ENCODE measurements at regions not wholly inside any gene's neighbourhood (a gene's known extent, or its start where the extent isn't known, plus 50 kb on each side); places are given as distances from the start of the nearest gene placed in this dataset.

DNA sequence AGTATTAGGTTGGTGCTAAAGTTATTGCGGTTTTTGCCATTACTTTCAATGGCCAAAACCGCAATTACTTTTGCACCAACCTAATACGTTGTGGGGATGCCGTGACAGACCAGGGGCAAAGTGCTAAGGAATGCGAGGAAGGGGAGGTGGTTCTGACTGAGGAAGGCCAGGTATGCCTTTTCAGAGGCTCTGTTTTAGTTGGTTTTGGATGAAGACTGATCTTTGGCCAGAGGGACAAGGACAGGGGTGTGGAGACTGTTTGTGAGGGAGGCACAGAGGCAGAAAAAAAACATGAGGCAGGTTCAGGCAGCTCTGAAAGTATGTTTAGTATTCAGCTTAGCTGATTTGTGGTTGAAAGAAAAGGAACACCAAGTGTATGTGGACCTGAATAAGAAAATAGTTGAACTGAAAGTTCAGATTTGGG lies 358.2 kb downstream of the RPS6KC1 start:
- H3K4me3 ChIP-seq (ENCODE audit: low read depth, low read length): no peak overlapping the region
- DNase-seq (ENCODE audit: low read depth, low spot score): no peak
- TF ChIP-seq, protein P1, sequence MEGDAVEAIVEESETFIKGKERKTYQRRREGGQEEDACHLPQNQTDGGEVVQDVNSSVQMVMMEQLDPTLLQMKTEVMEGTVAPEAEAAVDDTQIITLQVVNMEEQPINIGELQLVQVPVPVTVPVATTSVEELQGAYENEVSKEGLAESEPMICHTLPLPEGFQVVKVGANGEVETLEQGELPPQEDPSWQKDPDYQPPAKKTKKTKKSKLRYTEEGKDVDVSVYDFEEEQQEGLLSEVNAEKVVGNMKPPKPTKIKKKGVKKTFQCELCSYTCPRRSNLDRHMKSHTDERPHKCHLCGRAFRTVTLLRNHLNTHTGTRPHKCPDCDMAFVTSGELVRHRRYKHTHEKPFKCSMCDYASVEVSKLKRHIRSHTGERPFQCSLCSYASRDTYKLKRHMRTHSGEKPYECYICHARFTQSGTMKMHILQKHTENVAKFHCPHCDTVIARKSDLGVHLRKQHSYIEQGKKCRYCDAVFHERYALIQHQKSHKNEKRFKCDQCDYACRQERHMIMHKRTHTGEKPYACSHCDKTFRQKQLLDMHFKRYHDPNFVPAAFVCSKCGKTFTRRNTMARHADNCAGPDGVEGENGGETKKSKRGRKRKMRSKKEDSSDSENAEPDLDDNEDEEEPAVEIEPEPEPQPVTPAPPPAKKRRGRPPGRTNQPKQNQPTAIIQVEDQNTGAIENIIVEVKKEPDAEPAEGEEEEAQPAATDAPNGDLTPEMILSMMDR (IDR thresholded peaks at IDR 0.05; ENCODE audit: low read depth, low read length): no peak
- in situ Hi-C loops (cut with HindIII; ENCODE audit: low sequenced_read_pairs): no loop called here

DNA sequence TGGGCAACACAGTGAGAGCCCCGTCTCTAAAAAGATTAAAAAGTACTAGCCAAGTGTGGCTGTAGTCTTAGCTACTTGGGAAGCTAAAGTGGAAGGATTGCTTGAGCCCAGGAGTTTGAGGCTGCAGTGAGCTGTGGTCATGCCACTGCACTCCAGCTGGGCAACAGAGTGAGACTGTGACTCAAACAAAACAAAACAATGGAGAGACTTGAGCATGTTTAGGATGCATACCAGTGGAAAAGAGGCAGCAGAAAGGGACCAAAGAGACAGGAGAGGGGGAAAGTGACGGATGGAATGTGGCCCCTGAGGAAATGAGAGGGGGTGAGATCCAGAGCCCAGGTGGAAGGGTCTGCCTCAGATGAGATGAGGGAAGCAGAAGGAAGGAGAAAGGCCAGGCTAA lies 358.9 kb downstream of the RPS6KC1 start:
- no peak for DNase-seq (ENCODE audit: low read depth, low spot score)
- in situ Hi-C loops (cut with HindIII; ENCODE audit: low sequenced_read_pairs): no loop called here
- TF ChIP-seq, protein P1 (IDR thresholded peaks at IDR 0.05; ENCODE audit: low read depth, low read length): no peak
- no peak overlapping the region for H3K4me3 ChIP-seq (ENCODE audit: low read depth, low read length)

GRCh38 chr1:213414346-213414745 lies 363.3 kb downstream of the RPS6KC1 start:
- no peak for DNase-seq (ENCODE audit: low read depth, low spot score)
- TF ChIP-seq, protein P1 (IDR thresholded peaks at IDR 0.05; ENCODE audit: low read depth, low read length): no peak
- H3K4me3 ChIP-seq (ENCODE audit: low read depth, low read length): no peak overlapping the region
- in situ Hi-C loops (cut with HindIII; ENCODE audit: low sequenced_read_pairs): no loop called here

DNA sequence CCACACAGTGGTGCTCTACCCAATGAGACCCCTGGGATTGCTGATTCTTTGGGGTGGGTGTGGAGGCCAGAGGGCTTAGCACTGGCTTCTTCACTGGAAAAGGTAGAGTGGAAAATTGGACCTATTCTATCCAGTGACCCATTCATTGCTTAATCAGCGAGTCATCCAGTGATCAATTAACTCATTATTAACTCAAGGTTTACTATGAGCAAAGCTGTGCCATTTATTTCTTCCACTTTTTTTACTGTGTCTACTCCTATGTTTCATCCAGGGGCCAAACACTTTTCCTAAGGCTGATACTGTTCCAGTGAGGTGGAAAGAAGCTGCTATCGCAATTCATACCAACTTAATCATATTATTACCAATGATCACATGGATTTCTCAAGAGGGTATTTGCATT lies 363.9 kb downstream of the RPS6KC1 start:
- in situ Hi-C loops (cut with HindIII; ENCODE audit: low sequenced_read_pairs): no loop called here
- DNase-seq (ENCODE audit: low read depth, low spot score): no peak
- no peak overlapping the region for H3K4me3 ChIP-seq (ENCODE audit: low read depth, low read length)
- TF ChIP-seq, protein P1 (IDR thresholded peaks at IDR 0.05; ENCODE audit: low read depth, low read length): no peak

DNA sequence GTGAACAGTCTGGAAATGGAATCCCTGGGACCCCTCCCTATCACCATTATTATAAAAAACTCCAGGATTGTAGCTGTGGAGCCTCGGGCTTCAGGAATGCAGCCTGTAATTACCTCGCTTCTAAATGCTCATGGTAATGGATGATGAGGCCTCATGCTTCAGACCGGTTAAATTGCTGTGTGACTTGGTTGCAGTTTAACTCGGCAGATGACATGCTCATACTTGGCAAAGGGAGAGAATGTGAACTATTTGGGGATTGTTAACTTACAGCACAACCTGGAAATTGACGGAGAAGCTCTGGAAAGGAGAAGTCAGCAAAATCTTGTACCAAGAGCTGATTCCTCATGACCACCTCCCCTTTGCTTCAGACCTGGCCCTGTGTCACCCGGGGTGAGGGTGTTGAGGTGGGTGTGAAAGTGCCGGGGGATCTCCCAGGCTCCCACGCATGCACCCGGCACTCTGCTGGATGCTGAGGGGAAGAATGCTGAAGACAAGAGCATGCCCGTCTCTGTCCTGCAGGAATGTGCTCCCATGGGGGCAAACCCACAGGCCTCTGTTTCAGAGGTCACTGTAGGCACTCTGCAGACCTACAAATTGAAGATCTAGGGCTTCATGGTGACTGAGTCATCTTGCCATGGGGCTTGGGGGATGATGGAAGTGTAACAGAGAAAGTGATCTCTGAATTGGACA lies 364.8 kb downstream of the RPS6KC1 start:
- TF ChIP-seq, protein P1 (IDR thresholded peaks at IDR 0.05; ENCODE audit: low read depth, low read length): no peak
- no peak overlapping the region for H3K4me3 ChIP-seq (ENCODE audit: low read depth, low read length)
- DNase-seq (ENCODE audit: low read depth, low spot score): no peak
- in situ Hi-C loops (cut with HindIII; ENCODE audit: low sequenced_read_pairs): no loop called here

- in situ Hi-C loops (cut with HindIII; ENCODE audit: low sequenced_read_pairs): no loop called here
- TF ChIP-seq, protein P1 (IDR thresholded peaks at IDR 0.05; ENCODE audit: low read depth, low read length): no peak
- DNase-seq (ENCODE audit: low read depth, low spot score): no peak
- H3K4me3 ChIP-seq (ENCODE audit: low read depth, low read length): no peak overlapping the region
Measured at GRCh38 chr1:213416461-213417224, 365.6 kb downstream of the RPS6KC1 start.
